Adrenal gland (tissue), 9 donors: ENCODE measurements at regions not wholly inside any gene's neighbourhood (a gene's known extent, or its start where the extent isn't known, plus 50 kb on each side); places are given as distances from the start of the nearest gene placed in this dataset.

Experiments used
- DNase-seq, 7 donors: peaks; one replicate each; pipeline ENCODE4 v3.0.0-alpha.2; 2019 to 2020
- H3K27ac ChIP-seq, 5 donors: fragments of 200-600 bp; sonication (generic) in 4 of 5; 1 replicate in 3 of 5; 2 replicates in 2 of 5; pipeline versions ENCODE4 v1.5.1 to v1.8.0; 2016 to 2020; ENCODE audit warnings: mild to moderate bottlenecking in 1 of 5
- H3K27me3 ChIP-seq: fragments of 200-600 bp; 2 replicates; pipeline ENCODE4 v1.8.0; 2021
- H3K36me3 ChIP-seq, 2 donors: fragments of 200-600 bp; replicated peaks in 1 of 2; 1 replicate in 1 of 2; 2 replicates in 1 of 2; pipeline versions ENCODE4 v1.5.1 to v1.8.0; 2018 to 2022
- H3K4me1 ChIP-seq, 2 donors: fragments of 200-600 bp; replicated peaks in 1 of 2; 1 replicate in 1 of 2; 2 replicates in 1 of 2; pipeline versions ENCODE4 v1.5.1 to v1.8.0; 2018 to 2021
- H3K4me3 ChIP-seq, 4 donors: fragments of 200-600 bp; sonication (generic) in 3 of 4; one replicate each; pipeline ENCODE4 v1.5.1; 2016 to 2018
- H3K9me3 ChIP-seq, 3 donors: fragments of 200-600 bp; sonication (generic) in 1 of 3; replicated peaks in 1 of 3; 1 replicate in 2 of 3; 2 replicates in 1 of 3; pipeline versions ENCODE4 v1.5.1 to v1.8.0; 2016 to 2021
- POLR2A ChIP-seq, 2 donors: fragments of 450-650 bp; IDR thresholded peaks; one replicate each; pipeline ENCODE4 v1.6.1; 2017; ENCODE audit warnings: antibody characterized with exemption in 2 of 2, mild to moderate bottlenecking in 2 of 2, moderate library complexity in 1 of 2
- WGBS, 4 donors: extraction: QIAGEN DNeasy Blood & Tissue Kit in 2 of 4; methylation state at CpG; one replicate each; pipeline versions ENCODE4 v1.1.5 to v1.1.7; 2013 to 2017; 5-methylcytosine and 5-hydroxymethylcytosine counted together
- intact Hi-C, 2 donors: fragments of 100-400 bp; cut with DNase I; formaldehyde crosslinking; loops; one replicate each; pipeline versions ENCODE4 v1.14.1 to v1.15.0; 2022 to 2023
- TF ChIP-seq, protein P1 (sequence below), 6 experiments: fragments of 450-650 bp in 4 of 6; fragments of 200-600 bp in 2 of 6; sonication (generic) in 1 of 6; IDR thresholded peaks; 1 replicate in 5 of 6; 2 replicates in 1 of 6; pipeline versions ENCODE4 v1.5.1 to v1.8.0; 2016 to 2021; ENCODE audit warnings: antibody characterized with exemption in 6 of 6, mild to moderate bottlenecking in 2 of 6, moderate library complexity in 1 of 6
- donor health status: healthy with polysubstance abuse.
- donor health status: Bipolar disorder and iron deficiency.
- donor health status: DM: yes; HTN: yes; CAD: no.
- donor health status: DM: no; HTN: no; CAD: no.
- donor health status: DM: no; HTN: no; CAD: no.

- 92 to 96% (median 94%) methylated on average over 19 to 20 of the region's 20 CpGs for WGBS, 4 donors
- no peak for DNase-seq
- Histone ChIP-seq H3K4me3 (no peak overlapping the region), H3K36me3 (peaks cover 0 to 5% of the 10 kb centered on the region in 2 donors), H3K27me3 (no peaks in the 10 kb centered on the region), H3K27ac (no peak overlapping the region), H3K9me3 (no peaks in the 10 kb centered on the region), H3K4me1 (no peaks in the 10 kb centered on the region)
- no peak for TF ChIP-seq POLR2A (IDR thresholded peaks at IDR 0.05)
- intact Hi-C loops, result no loop called here
Measured at GRCh38 chr15:62795700-62796695, 246.5 kb upstream of the TPM1 start.

GRCh38 chr15:62797171-62797570 is 245.4 kb upstream of the TPM1 start:
- intact Hi-C loops, result no loop called here
- DNase-seq, result no peak
- Histone ChIP-seq H3K4me1 (no peaks in the 10 kb centered on the region), H3K36me3 (peaks cover 0 to 5% of the 10 kb centered on the region in 2 donors), H3K27ac (no peak overlapping the region), H3K4me3 (no peak overlapping the region), H3K9me3 (no peaks in the 10 kb centered on the region), H3K27me3 (no peaks in the 10 kb centered on the region)
- WGBS, 4 donors, result 93 to 98% (median 95%) methylated on average over 15 of the region's 15 CpGs
- TF ChIP-seq, protein P1, sequence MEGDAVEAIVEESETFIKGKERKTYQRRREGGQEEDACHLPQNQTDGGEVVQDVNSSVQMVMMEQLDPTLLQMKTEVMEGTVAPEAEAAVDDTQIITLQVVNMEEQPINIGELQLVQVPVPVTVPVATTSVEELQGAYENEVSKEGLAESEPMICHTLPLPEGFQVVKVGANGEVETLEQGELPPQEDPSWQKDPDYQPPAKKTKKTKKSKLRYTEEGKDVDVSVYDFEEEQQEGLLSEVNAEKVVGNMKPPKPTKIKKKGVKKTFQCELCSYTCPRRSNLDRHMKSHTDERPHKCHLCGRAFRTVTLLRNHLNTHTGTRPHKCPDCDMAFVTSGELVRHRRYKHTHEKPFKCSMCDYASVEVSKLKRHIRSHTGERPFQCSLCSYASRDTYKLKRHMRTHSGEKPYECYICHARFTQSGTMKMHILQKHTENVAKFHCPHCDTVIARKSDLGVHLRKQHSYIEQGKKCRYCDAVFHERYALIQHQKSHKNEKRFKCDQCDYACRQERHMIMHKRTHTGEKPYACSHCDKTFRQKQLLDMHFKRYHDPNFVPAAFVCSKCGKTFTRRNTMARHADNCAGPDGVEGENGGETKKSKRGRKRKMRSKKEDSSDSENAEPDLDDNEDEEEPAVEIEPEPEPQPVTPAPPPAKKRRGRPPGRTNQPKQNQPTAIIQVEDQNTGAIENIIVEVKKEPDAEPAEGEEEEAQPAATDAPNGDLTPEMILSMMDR (IDR thresholded peaks at IDR 0.05), result no peak
- TF ChIP-seq POLR2A (IDR thresholded peaks at IDR 0.05), result no peak

DNA sequence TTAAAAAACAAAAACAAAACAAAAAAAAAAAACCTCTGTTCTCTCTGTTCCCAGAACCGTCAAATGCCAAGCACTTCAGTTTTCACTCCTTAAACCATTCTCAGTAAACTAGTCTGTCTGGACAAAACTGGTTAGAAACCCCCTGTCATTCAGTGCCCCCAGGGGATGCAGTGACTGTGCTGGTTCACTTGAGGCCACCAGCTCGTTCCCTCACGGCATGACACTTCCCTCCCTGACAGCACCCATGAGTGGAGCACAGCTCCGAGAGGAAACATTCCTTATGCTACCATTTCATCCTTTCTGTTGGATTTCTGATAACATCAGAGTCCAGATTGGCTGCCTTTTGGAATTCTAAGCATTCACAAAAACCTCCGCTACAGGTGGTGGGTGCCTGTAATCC is 244.0 kb upstream of the TPM1 start:
- intact Hi-C loops, result no loop called here
- TF ChIP-seq POLR2A (IDR thresholded peaks at IDR 0.05), result no peak
- TF ChIP-seq, protein P1 (IDR thresholded peaks at IDR 0.05), result no peak
- H3K4me1 ChIP-seq, result no peaks in the 10 kb centered on the region
- no peak overlapping the region for H3K27ac ChIP-seq
- no peaks in the 10 kb centered on the region for H3K27me3 ChIP-seq
- 81 to 96% (median 90%) methylated on average over 5 of the region's 5 CpGs for WGBS, 4 donors
- no peaks in the 10 kb centered on the region for H3K9me3 ChIP-seq
- peaks cover 0 to 5% of the 10 kb centered on the region in 2 donors for H3K36me3 ChIP-seq
- DNase-seq, result no peak
- no peak overlapping the region for H3K4me3 ChIP-seq

DNA sequence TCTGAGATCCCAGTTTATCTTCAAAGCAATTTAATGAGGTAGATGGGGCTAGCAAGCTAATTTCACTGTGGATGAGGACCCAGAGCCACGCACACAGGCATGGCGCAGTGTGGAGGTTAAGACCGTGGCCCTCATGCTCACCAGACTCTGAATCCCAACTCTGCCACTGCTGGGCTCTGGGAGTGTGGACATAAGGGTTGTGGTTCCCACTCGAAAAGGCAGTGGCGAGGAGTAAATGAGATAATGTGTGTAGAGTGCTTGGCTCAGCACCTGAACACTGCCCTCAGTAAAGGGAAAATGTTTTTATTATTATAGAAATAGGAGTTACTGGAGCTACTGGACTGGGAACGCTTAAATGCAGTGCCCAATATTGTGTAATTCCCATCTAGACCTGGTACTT is 243.5 kb upstream of the TPM1 start:
- 93 to 98% (median 95%) methylated on average over 6 of the region's 6 CpGs for WGBS, 4 donors
- intact Hi-C loops, result no loop called here
- H3K4me3 ChIP-seq, result no peak overlapping the region
- no peaks in the 10 kb centered on the region for H3K27me3 ChIP-seq
- no peak for DNase-seq
- peaks cover 0 to 5% of the 10 kb centered on the region in 2 donors for H3K36me3 ChIP-seq
- no peak for TF ChIP-seq POLR2A (IDR thresholded peaks at IDR 0.05)
- TF ChIP-seq, protein P1 (IDR thresholded peaks at IDR 0.05), result no peak
- no peaks in the 10 kb centered on the region for H3K4me1 ChIP-seq
- no peak overlapping the region for H3K27ac ChIP-seq
- no peaks in the 10 kb centered on the region for H3K9me3 ChIP-seq
